MM.1S (cell line): ENCODE measurements at regions not wholly inside any gene's neighbourhood (a gene's known extent, or its start where the extent isn't known, plus 50 kb on each side); places are given as distances from the start of the nearest gene placed in this dataset.
"Not testable (repeated sequence)": the region's sequence is repeated elsewhere in the genome, so short reads cannot be mapped to it uniquely, and the experiment has no call there.

Experiments
- DNase-seq: peaks from one replicate; pipeline ENCODE4 v3.0.0-alpha.2; 2015
- H2AFZ ChIP-seq: fragments of 300-600 bp; sonication (generic); 2 replicates; pipeline ENCODE4 v1.6.0; 2016; ENCODE audit warnings: antibody characterized with exemption, low read length
- H3F3A ChIP-seq: fragments of 300-600 bp; sonication (generic); 2 replicates; pipeline ENCODE4 v1.6.1; 2016; ENCODE audit warnings: mild to moderate bottlenecking, antibody characterized with exemption, low read length, moderate library complexity, mixed read lengths; ENCODE audit not compliant: insufficient read depth
- H3K27ac ChIP-seq: fragments of 300-600 bp; sonication (generic); 2 replicates; pipeline ENCODE4 v1.5.1; 2016; ENCODE audit warnings: mild to moderate bottlenecking, low read length
- H3K27me3 ChIP-seq: fragments of 300-600 bp; sonication (generic); replicated peaks from 2 replicates; pipeline ENCODE4 v1.6.0; 2016; ENCODE audit warnings: low read length; ENCODE audit not compliant: insufficient read depth
- H3K36me3 ChIP-seq: fragments of 300-600 bp; sonication (generic); replicated peaks from 2 replicates; pipeline ENCODE4 v1.6.1; 2016; ENCODE audit warnings: mild to moderate bottlenecking, low read length, mixed read lengths; ENCODE audit not compliant: insufficient read depth
- H3K4me1 ChIP-seq: fragments of 300-600 bp; sonication (generic); 2 replicates; pipeline ENCODE4 v1.6.1; 2016; ENCODE audit warnings: low read length, mixed read lengths
- H3K4me2 ChIP-seq: fragments of 300-600 bp; sonication (generic); 2 replicates; pipeline ENCODE4 v1.6.0; 2016; ENCODE audit warnings: low read depth, low read length
- H3K4me3 ChIP-seq: fragments of 300-600 bp; sonication (generic); 2 replicates; pipeline ENCODE4 v1.5.1; 2016; ENCODE audit warnings: low read length, mixed read lengths
- H3K79me2 ChIP-seq: fragments of 300-600 bp; sonication (generic); 2 replicates; pipeline ENCODE4 v1.6.1; 2016; ENCODE audit warnings: mixed run types, low read length, mixed read lengths
- H3K9ac ChIP-seq: fragments of 300-600 bp; sonication (generic); 2 replicates; pipeline ENCODE4 v1.6.1; 2016; ENCODE audit warnings: low read length, mixed read lengths
- H3K9me2 ChIP-seq: fragments of 300-600 bp; sonication (generic); replicated peaks from 2 replicates; pipeline ENCODE4 v1.6.1; 2016; ENCODE audit warnings: mild to moderate bottlenecking, low read length, mixed read lengths; ENCODE audit not compliant: insufficient read depth
- H3K9me3 ChIP-seq: fragments of 300-600 bp; sonication (generic); replicated peaks from 2 replicates; pipeline ENCODE4 v1.6.1; 2016; ENCODE audit warnings: mild to moderate bottlenecking, low read length, mixed read lengths; ENCODE audit not compliant: insufficient read depth
- H4K20me1 ChIP-seq: fragments of 300-600 bp; sonication (generic); 2 replicates; pipeline ENCODE4 v1.6.1; 2016; ENCODE audit warnings: mild to moderate bottlenecking, low read length, moderate library complexity, mixed read lengths; ENCODE audit not compliant: insufficient read depth
- CTCF ChIP-seq: fragments of 300-600 bp; sonication (generic); IDR thresholded peaks from 2 replicates; pipeline ENCODE4 v1.5.1; 2016; ENCODE audit warnings: antibody characterized with exemption, low read length, mixed read lengths
- EZH2 ChIP-seq: fragments of 300-600 bp; sonication (generic); optimal IDR thresholded peaks from 2 replicates; pipeline ENCODE3; 2017; ENCODE audit warnings: low read depth, mild to moderate bottlenecking, antibody characterized with exemption, low read length, mixed read lengths
- EZH2phosphoT487 ChIP-seq: fragments of 300-600 bp; sonication (generic); IDR thresholded peaks from 2 replicates; pipeline ENCODE4 v1.6.1; 2018; ENCODE audit warnings: antibody characterized with exemption, low read length

- no peaks in the 10 kb centered on the region for H3K9me3 ChIP-seq
- H3K4me1 ChIP-seq: no peaks in the 10 kb centered on the region
- no peak for TF ChIP-seq CTCF
- TF ChIP-seq EZH2phosphoT487: no peak
- no peak for TF ChIP-seq EZH2
- no peaks in the 10 kb centered on the region for H4K20me1 ChIP-seq
- DNase-seq: no peak
- H3K9ac ChIP-seq: no peak overlapping the region
- H3K4me2 ChIP-seq: no peak overlapping the region
- H3K4me3 ChIP-seq: no peak overlapping the region
- no peak overlapping the region for H3K27ac ChIP-seq
- no peaks in the 10 kb centered on the region for H3K27me3 ChIP-seq
- H3K79me2 ChIP-seq: no peaks in the 10 kb centered on the region
- H3K36me3 ChIP-seq: no peaks in the 10 kb centered on the region
- H3K9me2 ChIP-seq: no peaks in the 10 kb centered on the region
- H2AFZ ChIP-seq: no peak overlapping the region
- H3F3A ChIP-seq: no peaks in the 10 kb centered on the region
These were observed 61.5 kb upstream of the SERP2 start for GRCh38 chr13:44312131-44312530.

GRCh38 chr13:44312834-44313551 lies 60.6 kb upstream of the SERP2 start:
- no peak for DNase-seq
- Histone ChIP-seq H3K27ac (no peak overlapping the region), H3K79me2 (no peaks in the 10 kb centered on the region), H3F3A (no peaks in the 10 kb centered on the region), H3K9me3 (no peaks in the 10 kb centered on the region), H3K27me3 (no peaks in the 10 kb centered on the region), H3K9me2 (no peaks in the 10 kb centered on the region), H2AFZ (no peak overlapping the region), H3K36me3 (no peaks in the 10 kb centered on the region), H3K4me1 (no peaks in the 10 kb centered on the region), H3K9ac (no peak overlapping the region), H3K4me3 (no peak overlapping the region), H3K4me2 (no peak overlapping the region), H4K20me1 (no peaks in the 10 kb centered on the region)
- no peak for TF ChIP-seq CTCF
- TF ChIP-seq EZH2: no peak
- TF ChIP-seq EZH2phosphoT487: no peak

GRCh38 chr13:44313674-44314073 lies 60.0 kb upstream of the SERP2 start:
- Histone ChIP-seq H3K27ac (no peak overlapping the region), H3K27me3 (no peaks in the 10 kb centered on the region), H3K36me3 (no peaks in the 10 kb centered on the region), H2AFZ (no peak overlapping the region), H3K9me3 (no peaks in the 10 kb centered on the region), H3F3A (no peaks in the 10 kb centered on the region), H3K4me2 (no peak overlapping the region), H3K4me1 (no peaks in the 10 kb centered on the region), H3K79me2 (no peaks in the 10 kb centered on the region), H3K9ac (no peak overlapping the region), H4K20me1 (no peaks in the 10 kb centered on the region), H3K4me3 (no peak overlapping the region), H3K9me2 (no peaks in the 10 kb centered on the region)
- no peak for TF ChIP-seq EZH2
- TF ChIP-seq EZH2phosphoT487: no peak
- no peak for TF ChIP-seq CTCF
- DNase-seq: no peak

- not testable (repeated sequence) for H2AFZ ChIP-seq, H3F3A ChIP-seq, H3K4me2 ChIP-seq, H3K4me1 ChIP-seq, H3K27me3 ChIP-seq, H3K9me2 ChIP-seq, H3K4me3 ChIP-seq, DNase-seq, H3K27ac ChIP-seq, H4K20me1 ChIP-seq, H3K79me2 ChIP-seq, H3K36me3 ChIP-seq, H3K9me3 ChIP-seq, H3K9ac ChIP-seq
These were observed 59.5 kb upstream of the SERP2 start for GRCh38 chr13:44314160-44314559.
